HEK293 (cell line): ENCODE measurements at regions not wholly inside any gene's neighbourhood (a gene's known extent, or its start where the extent isn't known, plus 50 kb on each side); places are given as distances from the start of the nearest gene placed in this dataset.
"Not testable (repeated sequence)": the region's sequence is repeated elsewhere in the genome, so short reads cannot be mapped to it uniquely, and the experiment has no call there.

Experiments used
- CTCF ChIA-PET: fragments of 350-600 bp; formaldehyde crosslinking; extraction: SDS; loops from one replicate; lab custom pipeline; 2021; ENCODE audit warnings: antibody characterized with exemption; lab: Yijun Ruan, JAX
- POLR2A ChIA-PET: fragments of 300-600 bp; formaldehyde crosslinking; extraction: SDS; loops from one replicate; lab custom pipeline; 2020; ENCODE audit warnings: antibody characterized with exemption, inconsistent platforms; lab: Yijun Ruan, JAX
- H3K27ac ChIP-seq: fragments of 200-500 bp; sonication (Bioruptor generic); 2 replicates; pipeline ENCODE4 v1.5.1; 2014; ENCODE audit warnings: low read depth, low read length, control low read depth, inconsistent platforms; ENCODE audit errors: extremely low read depth
- H3K36me3 ChIP-seq, 2 experiments: fragments of 200-500 bp in 1 of 2; sonication (Bioruptor generic) in 1 of 2; 1 replicate in 1 of 2; 2 replicates in 1 of 2; pipeline ENCODE4 v1.5.1; 2014 to 2017; ENCODE audit warnings: inconsistent platforms in 2 of 2, low read length in 2 of 2; ENCODE audit not compliant: control insufficient read depth in 2 of 2, insufficient read depth in 1 of 2
- H3K4me1 ChIP-seq: fragments of 200-500 bp; sonication (Bioruptor generic); 2 replicates; pipeline ENCODE4 v1.5.1; 2014; ENCODE audit warnings: mild to moderate bottlenecking, low read length, inconsistent platforms; ENCODE audit not compliant: control insufficient read depth, insufficient read depth
- H3K4me3 ChIP-seq: 2 replicates; pipeline ENCODE4 v1.5.1; 2011; ENCODE audit warnings: low read depth, mild to moderate bottlenecking, control low read depth, low read length, moderate library complexity
- H3K9me3 ChIP-seq: fragments of 200-500 bp; sonication (Bioruptor generic); 2 replicates; pipeline ENCODE4 v1.5.1; 2014; ENCODE audit warnings: low read depth, low read length, inconsistent platforms; ENCODE audit not compliant: control insufficient read depth, insufficient read depth
- BCL11A ChIP-seq: fragments of 450-650 bp; formaldehyde crosslinking; IDR thresholded peaks from 2 replicates; pipeline ENCODE4 v1.5.1; 2016; ENCODE audit warnings: low read depth, missing biosample characterization, missing genetic modification characterization
- GLI2 ChIP-seq: fragments of 450-650 bp; formaldehyde crosslinking; IDR thresholded peaks from 2 replicates; pipeline ENCODE4; 2017; ENCODE audit warnings: missing biosample characterization, missing genetic modification characterization, low read depth, borderline replicate concordance
- KLF16 ChIP-seq: fragments of 450-650 bp; formaldehyde crosslinking; IDR thresholded peaks from 2 replicates; pipeline ENCODE4 v1.5.1; 2017; ENCODE audit warnings: missing biosample characterization, missing genetic modification characterization
- SP3 ChIP-seq: fragments of 450-650 bp; formaldehyde crosslinking; IDR thresholded peaks from 2 replicates; pipeline ENCODE4 v1.5.1; 2016; ENCODE audit warnings: missing biosample characterization, missing genetic modification characterization
- ZNF146 ChIP-seq: fragments of 450-650 bp; formaldehyde crosslinking; IDR thresholded peaks from 2 replicates; pipeline ENCODE4 v1.5.1; 2016; ENCODE audit warnings: missing biosample characterization, missing genetic modification characterization
- ZNF223 ChIP-seq: fragments of 450-650 bp; formaldehyde crosslinking; IDR thresholded peaks from 2 replicates; pipeline ENCODE4 v1.5.1; 2016; ENCODE audit warnings: missing biosample characterization, missing genetic modification characterization
- ZNF341 ChIP-seq: fragments of 450-650 bp; formaldehyde crosslinking; IDR thresholded peaks from 2 replicates; pipeline ENCODE4; 2016; ENCODE audit warnings: low read depth, missing biosample characterization, missing genetic modification characterization
- ZNF416 ChIP-seq: fragments of 450-650 bp; formaldehyde crosslinking; IDR thresholded peaks from 2 replicates; pipeline ENCODE4 v1.5.1; 2016; ENCODE audit warnings: missing biosample characterization, missing genetic modification characterization
- ZNF433 ChIP-seq: fragments of 450-650 bp; formaldehyde crosslinking; IDR thresholded peaks from 2 replicates; pipeline ENCODE4 v1.5.1; 2016; ENCODE audit warnings: missing biosample characterization, missing genetic modification characterization, low read depth
- ZNF530 ChIP-seq: fragments of 450-650 bp; formaldehyde crosslinking; IDR thresholded peaks from 2 replicates; pipeline ENCODE4 v1.5.1; 2016; ENCODE audit warnings: low read depth, missing biosample characterization, missing genetic modification characterization
- ZNF624 ChIP-seq: fragments of 450-650 bp; formaldehyde crosslinking; IDR thresholded peaks from 2 replicates; pipeline ENCODE4 v1.5.1; 2017; ENCODE audit warnings: missing biosample characterization, missing genetic modification characterization
- ZNF76 ChIP-seq: fragments of 450-650 bp; formaldehyde crosslinking; IDR thresholded peaks from 2 replicates; pipeline ENCODE4; 2016; ENCODE audit warnings: low read depth, missing biosample characterization, missing genetic modification characterization, borderline replicate concordance
- ZNF830 ChIP-seq: fragments of 450-650 bp; IDR thresholded peaks from 2 replicates; pipeline ENCODE4 v1.5.0; 2018; ENCODE audit warnings: missing biosample characterization, missing genetic modification characterization, low read depth, mild to moderate bottlenecking, moderate library complexity
- TF ChIP-seq, protein P1 (sequence below): fragments of 450-650 bp; formaldehyde crosslinking; IDR thresholded peaks from 2 replicates; pipeline ENCODE4; 2016; ENCODE audit warnings: missing biosample characterization, missing genetic modification characterization
- TF ChIP-seq, protein P2 (sequence below): fragments of 450-650 bp; formaldehyde crosslinking; IDR thresholded peaks from 2 replicates; pipeline ENCODE4 v1.5.1; 2016; ENCODE audit warnings: missing biosample characterization, missing genetic modification characterization, borderline replicate concordance
- TF ChIP-seq, protein P3 (sequence below): fragments of 450-650 bp; formaldehyde crosslinking; IDR thresholded peaks from 2 replicates; pipeline ENCODE4 v1.5.1; 2017; ENCODE audit warnings: missing biosample characterization, missing genetic modification characterization
- TF ChIP-seq, protein P4 (sequence below): fragments of 450-650 bp; formaldehyde crosslinking; IDR thresholded peaks from 2 replicates; pipeline ENCODE4 v1.5.1; 2016; ENCODE audit warnings: missing biosample characterization, missing genetic modification characterization
- TF ChIP-seq, protein P5 (sequence below): fragments of 450-650 bp; formaldehyde crosslinking; conservative IDR thresholded peaks from 2 replicates; pipeline ENCODE4 v1.5.1; 2016; ENCODE audit warnings: low read depth, missing biosample characterization, missing genetic modification characterization

DNA sequence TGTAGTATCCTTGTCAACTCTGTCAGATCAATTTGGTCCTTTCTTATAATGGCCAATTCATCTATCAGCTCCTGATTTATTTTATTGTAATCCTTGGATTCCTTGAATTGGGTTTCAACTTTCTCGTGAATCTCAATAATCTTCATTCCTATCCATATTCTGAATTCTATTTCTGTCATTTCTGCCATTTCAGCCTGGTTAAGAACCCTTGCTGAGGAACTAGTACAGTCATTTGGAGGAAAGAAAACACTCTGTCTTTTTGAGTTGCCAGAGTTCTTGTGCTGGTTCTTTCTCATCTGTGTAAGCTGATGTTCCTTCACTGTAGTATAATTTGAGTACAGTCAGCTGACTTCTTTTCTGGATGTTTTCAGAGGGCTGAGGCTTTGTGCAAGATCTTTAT, 84.5 kb downstream of the CETN3 start:
- Histone ChIP-seq H3K4me1 (no peaks in the 10 kb centered on the region), H3K36me3 (no peaks in the 10 kb centered on the region), H3K27ac (no peak overlapping the region), H3K9me3 (no peaks in the 10 kb centered on the region; the same call in 1 of the 2 replicates), H3K4me3 (no peak overlapping the region)
- POLR2A ChIA-PET, result no interaction called here
- no peak for TF ChIP-seq ZNF76 (tag by site-specific recombination)
- TF ChIP-seq GLI2 (tag by site-specific recombination), result no peak
- TF ChIP-seq, protein P1, sequence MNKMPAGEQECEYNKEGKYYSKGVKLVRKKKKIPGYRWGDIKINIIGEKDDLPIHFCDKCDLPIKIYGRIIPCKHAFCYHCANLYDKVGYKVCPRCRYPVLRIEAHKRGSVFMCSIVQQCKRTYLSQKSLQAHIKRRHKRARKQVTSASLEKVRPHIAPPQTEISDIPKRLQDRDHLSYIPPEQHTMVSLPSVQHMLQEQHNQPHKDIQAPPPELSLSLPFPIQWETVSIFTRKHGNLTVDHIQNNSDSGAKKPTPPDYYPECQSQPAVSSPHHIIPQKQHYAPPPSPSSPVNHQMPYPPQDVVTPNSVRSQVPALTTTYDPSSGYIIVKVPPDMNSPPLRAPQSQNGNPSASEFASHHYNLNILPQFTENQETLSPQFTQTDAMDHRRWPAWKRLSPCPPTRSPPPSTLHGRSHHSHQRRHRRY (tag by site-specific recombination), result no peak
- TF ChIP-seq ZNF223 (tag by site-specific recombination), result no peak
- peak; percentile 97 for TF ChIP-seq ZNF433 (tag by site-specific recombination)
- no peak for TF ChIP-seq SP3 (tag by site-specific recombination)
- TF ChIP-seq BCL11A (tag by site-specific recombination), result no peak
- CTCF ChIA-PET, result no interaction called here

DNA sequence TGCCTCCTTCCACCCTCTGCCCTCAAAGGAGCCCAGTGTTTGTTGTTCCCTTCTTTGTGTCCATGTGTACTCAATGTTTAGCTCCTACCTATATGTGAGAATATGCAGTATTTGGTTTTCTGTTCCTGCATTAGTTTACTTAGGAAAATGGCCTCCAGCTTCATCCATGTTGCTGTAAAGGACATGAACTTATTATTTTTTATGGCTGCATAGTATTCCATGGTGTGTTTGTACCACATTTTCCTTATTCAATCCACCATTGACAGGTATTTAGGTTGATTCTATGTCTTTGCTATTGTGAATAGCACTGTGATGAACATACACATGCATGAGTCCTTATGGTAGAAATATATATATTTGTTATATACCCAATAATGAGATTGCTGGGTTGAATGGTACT, 89.2 kb downstream of the CETN3 start:
- POLR2A ChIA-PET, H3K9me3 ChIP-seq, CTCF ChIA-PET: not testable (repeated sequence)
- TF ChIP-seq ZNF146 (tag by site-specific recombination), result peak; percentile 65; the same call in 1 of the 2 replicates
- TF ChIP-seq, all 188 proteins: peak for 1; not testable (repeated sequence) for 187
- not testable (repeated sequence) for H3K4me3 ChIP-seq, H3K36me3 ChIP-seq, H3K4me1 ChIP-seq, H3K27ac ChIP-seq

DNA sequence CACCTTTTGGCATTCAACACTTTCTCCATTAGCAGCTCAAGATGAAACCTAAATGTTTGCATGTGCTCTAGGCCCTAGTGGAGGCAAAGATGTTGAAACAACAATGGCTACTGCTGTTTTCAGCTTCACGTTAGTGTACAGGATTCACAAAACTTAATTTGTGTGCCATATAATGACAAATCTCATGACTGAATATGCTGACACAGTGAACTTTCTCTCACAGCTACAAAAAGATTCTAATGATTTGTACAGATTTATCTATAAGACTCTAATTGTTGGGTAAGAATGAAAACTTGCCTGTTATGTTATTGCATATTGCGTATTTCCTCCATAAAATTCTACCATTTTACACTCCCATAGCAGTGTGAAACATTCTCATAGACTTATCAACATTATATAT, 97.5 kb downstream of the CETN3 start:
- ChIA-PET POLR2A (no interaction called here), CTCF (no interaction called here)
- Histone ChIP-seq H3K4me3 (no peak overlapping the region), H3K4me1 (no peaks in the 10 kb centered on the region), H3K36me3 (no peaks in the 10 kb centered on the region), H3K27ac (no peak overlapping the region), H3K9me3 (no peaks in the 10 kb centered on the region)
- TF ChIP-seq, protein P2, sequence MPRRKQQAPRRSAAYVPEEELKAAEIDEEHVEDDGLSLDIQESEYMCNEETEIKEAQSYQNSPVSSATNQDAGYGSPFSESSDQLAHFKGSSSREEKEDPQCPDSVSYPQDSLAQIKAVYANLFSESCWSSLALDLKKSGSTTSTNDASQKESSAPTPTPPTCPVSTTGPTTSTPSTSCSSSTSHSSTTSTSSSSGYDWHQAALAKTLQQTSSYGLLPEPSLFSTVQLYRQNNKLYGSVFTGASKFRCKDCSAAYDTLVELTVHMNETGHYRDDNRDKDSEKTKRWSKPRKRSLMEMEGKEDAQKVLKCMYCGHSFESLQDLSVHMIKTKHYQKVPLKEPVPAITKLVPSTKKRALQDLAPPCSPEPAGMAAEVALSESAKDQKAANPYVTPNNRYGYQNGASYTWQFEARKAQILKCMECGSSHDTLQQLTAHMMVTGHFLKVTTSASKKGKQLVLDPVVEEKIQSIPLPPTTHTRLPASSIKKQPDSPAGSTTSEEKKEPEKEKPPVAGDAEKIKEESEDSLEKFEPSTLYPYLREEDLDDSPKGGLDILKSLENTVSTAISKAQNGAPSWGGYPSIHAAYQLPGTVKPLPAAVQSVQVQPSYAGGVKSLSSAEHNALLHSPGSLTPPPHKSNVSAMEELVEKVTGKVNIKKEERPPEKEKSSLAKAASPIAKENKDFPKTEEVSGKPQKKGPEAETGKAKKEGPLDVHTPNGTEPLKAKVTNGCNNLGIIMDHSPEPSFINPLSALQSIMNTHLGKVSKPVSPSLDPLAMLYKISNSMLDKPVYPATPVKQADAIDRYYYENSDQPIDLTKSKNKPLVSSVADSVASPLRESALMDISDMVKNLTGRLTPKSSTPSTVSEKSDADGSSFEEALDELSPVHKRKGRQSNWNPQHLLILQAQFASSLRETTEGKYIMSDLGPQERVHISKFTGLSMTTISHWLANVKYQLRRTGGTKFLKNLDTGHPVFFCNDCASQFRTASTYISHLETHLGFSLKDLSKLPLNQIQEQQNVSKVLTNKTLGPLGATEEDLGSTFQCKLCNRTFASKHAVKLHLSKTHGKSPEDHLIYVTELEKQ, result no peak
- TF ChIP-seq ZNF416 (tag by site-specific recombination) (no peak), ZNF830 (tag by site-specific recombination) (no peak), KLF16 (tag by site-specific recombination) (no peak)

DNA sequence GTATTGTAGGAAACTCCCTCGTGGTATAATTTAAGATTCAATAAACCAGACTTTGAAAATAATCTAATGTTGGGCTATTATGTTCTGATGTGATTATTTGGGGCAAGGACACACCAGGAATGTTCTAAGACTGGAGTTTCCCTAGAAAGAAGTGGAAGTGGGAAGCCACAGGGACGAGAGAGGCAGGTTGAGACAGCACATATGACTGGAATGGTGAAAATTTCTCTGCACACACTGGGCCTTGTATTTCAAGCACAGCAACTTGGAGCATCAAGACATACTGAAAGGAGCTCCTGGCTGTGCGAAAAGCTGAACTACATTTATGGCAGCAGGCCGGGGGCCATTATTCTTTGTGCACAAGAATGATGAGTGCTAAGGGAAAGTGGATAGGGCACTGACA, 98.2 kb downstream of the CETN3 start:
- H3K9me3 ChIP-seq, result no peaks in the 10 kb centered on the region
- no peak overlapping the region for H3K4me3 ChIP-seq
- no peaks in the 10 kb centered on the region for H3K36me3 ChIP-seq
- ChIA-PET POLR2A (no interaction called here), CTCF (no interaction called here)
- H3K4me1 ChIP-seq, result no peaks in the 10 kb centered on the region
- H3K27ac ChIP-seq, result no peak overlapping the region
- TF ChIP-seq, protein P3, sequence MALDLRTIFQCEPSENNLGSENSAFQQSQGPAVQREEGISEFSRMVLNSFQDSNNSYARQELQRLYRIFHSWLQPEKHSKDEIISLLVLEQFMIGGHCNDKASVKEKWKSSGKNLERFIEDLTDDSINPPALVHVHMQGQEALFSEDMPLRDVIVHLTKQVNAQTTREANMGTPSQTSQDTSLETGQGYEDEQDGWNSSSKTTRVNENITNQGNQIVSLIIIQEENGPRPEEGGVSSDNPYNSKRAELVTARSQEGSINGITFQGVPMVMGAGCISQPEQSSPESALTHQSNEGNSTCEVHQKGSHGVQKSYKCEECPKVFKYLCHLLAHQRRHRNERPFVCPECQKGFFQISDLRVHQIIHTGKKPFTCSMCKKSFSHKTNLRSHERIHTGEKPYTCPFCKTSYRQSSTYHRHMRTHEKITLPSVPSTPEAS (tag by site-specific recombination), result no peak
- no peak for TF ChIP-seq KLF16 (tag by site-specific recombination)
- TF ChIP-seq ZNF341 (tag by site-specific recombination), result no peak
- no peak for TF ChIP-seq ZNF624
- TF ChIP-seq, protein P4, sequence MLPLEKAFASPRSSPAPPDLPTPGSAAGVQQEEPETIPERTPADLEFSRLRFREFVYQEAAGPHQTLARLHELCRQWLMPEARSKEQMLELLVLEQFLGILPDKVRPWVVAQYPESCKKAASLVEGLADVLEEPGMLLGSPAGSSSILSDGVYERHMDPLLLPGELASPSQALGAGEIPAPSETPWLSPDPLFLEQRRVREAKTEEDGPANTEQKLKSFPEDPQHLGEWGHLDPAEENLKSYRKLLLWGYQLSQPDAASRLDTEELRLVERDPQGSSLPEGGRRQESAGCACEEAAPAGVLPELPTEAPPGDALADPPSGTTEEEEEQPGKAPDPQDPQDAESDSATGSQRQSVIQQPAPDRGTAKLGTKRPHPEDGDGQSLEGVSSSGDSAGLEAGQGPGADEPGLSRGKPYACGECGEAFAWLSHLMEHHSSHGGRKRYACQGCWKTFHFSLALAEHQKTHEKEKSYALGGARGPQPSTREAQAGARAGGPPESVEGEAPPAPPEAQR (tag by site-specific recombination), result no peak
- TF ChIP-seq ZNF530, result no peak
- TF ChIP-seq, protein P5, sequence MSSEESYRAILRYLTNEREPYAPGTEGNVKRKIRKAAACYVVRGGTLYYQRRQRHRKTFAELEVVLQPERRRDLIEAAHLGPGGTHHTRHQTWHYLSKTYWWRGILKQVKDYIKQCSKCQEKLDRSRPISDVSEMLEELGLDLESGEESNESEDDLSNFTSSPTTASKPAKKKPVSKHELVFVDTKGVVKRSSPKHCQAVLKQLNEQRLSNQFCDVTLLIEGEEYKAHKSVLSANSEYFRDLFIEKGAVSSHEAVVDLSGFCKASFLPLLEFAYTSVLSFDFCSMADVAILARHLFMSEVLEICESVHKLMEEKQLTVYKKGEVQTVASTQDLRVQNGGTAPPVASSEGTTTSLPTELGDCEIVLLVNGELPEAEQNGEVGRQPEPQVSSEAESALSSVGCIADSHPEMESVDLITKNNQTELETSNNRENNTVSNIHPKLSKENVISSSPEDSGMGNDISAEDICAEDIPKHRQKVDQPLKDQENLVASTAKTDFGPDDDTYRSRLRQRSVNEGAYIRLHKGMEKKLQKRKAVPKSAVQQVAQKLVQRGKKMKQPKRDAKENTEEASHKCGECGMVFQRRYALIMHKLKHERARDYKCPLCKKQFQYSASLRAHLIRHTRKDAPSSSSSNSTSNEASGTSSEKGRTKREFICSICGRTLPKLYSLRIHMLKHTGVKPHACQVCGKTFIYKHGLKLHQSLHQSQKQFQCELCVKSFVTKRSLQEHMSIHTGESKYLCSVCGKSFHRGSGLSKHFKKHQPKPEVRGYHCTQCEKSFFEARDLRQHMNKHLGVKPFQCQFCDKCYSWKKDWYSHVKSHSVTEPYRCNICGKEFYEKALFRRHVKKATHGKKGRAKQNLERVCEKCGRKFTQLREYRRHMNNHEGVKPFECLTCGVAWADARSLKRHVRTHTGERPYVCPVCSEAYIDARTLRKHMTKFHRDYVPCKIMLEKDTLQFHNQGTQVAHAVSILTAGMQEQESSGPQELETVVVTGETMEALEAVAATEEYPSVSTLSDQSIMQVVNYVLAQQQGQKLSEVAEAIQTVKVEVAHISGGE (tag by site-specific recombination), result no peak
